HG02588 (cell line): ENCODE measurements at regions not wholly inside any gene's neighbourhood (a gene's known extent, or its start where the extent isn't known, plus 50 kb on each side); places are given as distances from the start of the nearest gene placed in this dataset.
"Not testable (repeated sequence)": the region's sequence is repeated elsewhere in the genome, so short reads cannot be mapped to it uniquely, and the experiment has no call there.

Experiments
- ATAC-seq: cut with Tn5 transposase; IDR thresholded peaks from one replicate; pipeline ENCODE4 v1.9.1; 2021; ENCODE audit warnings: mild to moderate bottlenecking, moderate library complexity; ENCODE audit not compliant: unreplicated experiment

- ATAC-seq: no peak
These were observed 68.6 kb upstream of the ZFHX3 start for GRCh38 chr16:73116576-73116975.

GRCh38 chr16:73113336-73113735, 65.4 kb upstream of the ZFHX3 start:
- no peak for ATAC-seq

GRCh38 chr16:73108195-73108963, 60.5 kb upstream of the ZFHX3 start:
- no peak for ATAC-seq

- no peak for ATAC-seq
These were observed 59.4 kb upstream of the ZFHX3 start for GRCh38 chr16:73107371-73107770.

GRCh38 chr16:73106329-73107034, 58.6 kb upstream of the ZFHX3 start:
- ATAC-seq: no peak

- ATAC-seq: no peak
These were observed 53.6 kb upstream of the ZFHX3 start for GRCh38 chr16:73101568-73101967.

- not testable (repeated sequence) for ATAC-seq
These were observed 51.7 kb upstream of the ZFHX3 start for GRCh38 chr16:73099601-73100000.
